ENCODE measurements at regions not wholly inside any gene's neighbourhood (a gene's known extent, or its start where the extent isn't known, plus 50 kb on each side); places are given as distances from the start of the nearest gene placed in this dataset.
"Not testable (repeated sequence)": the region's sequence is repeated elsewhere in the genome, so short reads cannot be mapped to it uniquely, and the experiment has no call there.

DNA sequence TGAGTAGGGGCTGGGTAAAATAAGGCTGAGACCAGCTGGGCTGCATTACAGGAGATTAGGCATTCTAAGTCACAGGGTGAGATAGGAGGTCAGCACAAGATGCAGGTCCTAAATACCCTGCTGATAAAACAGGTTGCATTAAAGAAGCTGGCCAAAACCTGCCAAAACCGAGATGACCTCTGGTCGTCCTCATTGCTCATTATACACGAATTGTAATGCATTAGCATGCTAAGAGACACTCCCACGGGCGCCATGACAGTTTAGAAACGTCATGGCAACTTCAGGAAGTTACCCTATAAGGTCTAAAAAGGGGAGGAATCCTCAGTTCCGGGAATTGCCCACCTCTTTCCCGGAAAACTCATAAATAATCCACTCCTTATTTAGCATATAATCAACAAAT is 132.2 kb downstream of the ARL4C start:
- Histone ChIP-seq H3K4me3 (ENCODE audit: low read length) (no peak overlapping the region), H3K9ac (ENCODE audit: low read length) (no peak overlapping the region), H3K27ac (ENCODE audit: low read depth, low read length) (no peak overlapping the region), H3K36me3 (ENCODE audit: control insufficient read depth, insufficient read depth, low read length) (no peaks in the 10 kb centered on the region), H3K27me3 (ENCODE audit: control insufficient read depth, insufficient read depth, low read length) (no peaks in the 10 kb centered on the region), H3K4me1 (ENCODE audit: control insufficient read depth, insufficient read depth, low read length) (no peaks in the 10 kb centered on the region)

DNA sequence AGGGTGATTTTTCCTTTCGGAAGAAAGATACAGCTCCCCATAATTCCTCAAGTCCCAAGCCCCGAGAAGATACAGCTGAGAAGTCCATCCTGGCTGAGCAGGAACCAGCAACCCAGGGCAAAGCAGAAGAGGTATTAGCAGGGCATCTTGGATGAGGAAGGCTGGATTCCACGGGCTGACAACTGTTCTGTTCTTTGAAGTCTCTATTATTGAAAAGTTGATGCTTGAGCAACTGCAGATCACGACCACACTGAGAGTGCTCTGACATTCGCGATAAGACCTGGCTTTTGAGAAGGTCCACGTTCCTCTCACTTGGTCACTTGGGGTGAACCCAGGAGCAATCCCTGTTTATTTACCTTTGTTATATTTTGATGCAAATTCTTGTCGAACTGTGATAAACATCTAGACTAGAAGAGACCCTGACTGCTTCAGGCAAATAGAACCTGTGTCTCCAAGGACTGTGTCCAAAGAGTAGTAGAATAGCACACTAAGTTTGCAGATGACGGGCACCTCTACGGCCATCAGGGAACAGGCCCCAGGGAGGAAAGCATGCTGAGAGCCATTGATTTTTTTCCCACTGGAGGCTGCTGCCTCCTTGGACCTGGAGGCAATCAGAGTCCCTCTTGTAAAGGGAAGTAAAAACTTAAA is 133.1 kb downstream of the ARL4C start:
- no peak overlapping the region for H3K4me3 ChIP-seq (ENCODE audit: low read length)
- H3K27ac ChIP-seq (ENCODE audit: low read depth, low read length) = no peak overlapping the region
- no peaks in the 10 kb centered on the region for H3K4me1 ChIP-seq (ENCODE audit: control insufficient read depth, insufficient read depth, low read length)
- H3K36me3 ChIP-seq (ENCODE audit: control insufficient read depth, insufficient read depth, low read length) = no peaks in the 10 kb centered on the region
- no peaks in the 10 kb centered on the region for H3K27me3 ChIP-seq (ENCODE audit: control insufficient read depth, insufficient read depth, low read length)
- H3K9ac ChIP-seq (ENCODE audit: low read length) = no peak overlapping the region

DNA sequence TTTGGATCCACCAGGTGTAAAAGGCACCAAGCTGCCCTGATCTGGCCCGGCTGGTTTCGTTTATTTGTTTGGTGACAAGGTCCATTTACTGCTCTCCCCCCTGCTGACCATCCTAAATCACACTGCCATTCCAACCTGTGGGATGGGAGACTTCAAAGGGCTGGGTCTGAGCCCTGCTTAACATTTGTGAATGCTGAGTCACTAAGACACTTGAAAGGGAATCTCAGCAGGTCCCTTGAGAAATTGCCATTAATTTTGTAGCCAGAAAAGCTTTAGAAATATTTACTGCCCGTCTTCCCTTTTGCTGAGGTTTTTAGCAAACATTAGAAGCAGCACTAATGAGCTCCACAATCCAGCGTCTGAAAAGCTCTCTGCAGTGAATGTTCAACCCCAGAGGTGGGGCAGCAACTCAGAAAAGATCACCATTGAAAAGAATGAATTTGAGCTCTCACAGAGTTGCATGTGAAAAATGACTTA is 133.8 kb downstream of the ARL4C start:
- no peak overlapping the region for H3K27ac ChIP-seq (ENCODE audit: low read depth, low read length)

GRCh38 chr2:234360313-234360975 is 136.4 kb downstream of the ARL4C start:
- not testable (repeated sequence) for H3K27me3 ChIP-seq (ENCODE audit: control insufficient read depth, insufficient read depth, low read length); H3K4me1 ChIP-seq (ENCODE audit: control insufficient read depth, insufficient read depth, low read length); H3K36me3 ChIP-seq (ENCODE audit: control insufficient read depth, insufficient read depth, low read length); H3K4me3 ChIP-seq (ENCODE audit: low read length); H3K27ac ChIP-seq (ENCODE audit: low read depth, low read length); H3K9ac ChIP-seq (ENCODE audit: low read length)

More for the DNA sequence above, 133.8 kb downstream of the ARL4C start:
- no peaks in the 10 kb centered on the region for H3K4me1 ChIP-seq (ENCODE audit: control insufficient read depth, insufficient read depth, low read length)
- no peaks in the 10 kb centered on the region for H3K27me3 ChIP-seq (ENCODE audit: control insufficient read depth, insufficient read depth, low read length)
- no peaks in the 10 kb centered on the region for H3K36me3 ChIP-seq (ENCODE audit: control insufficient read depth, insufficient read depth, low read length)
- no peak overlapping the region for H3K9ac ChIP-seq (ENCODE audit: low read length)
- H3K4me3 ChIP-seq (ENCODE audit: low read length) = no peak overlapping the region

- H3K9ac ChIP-seq (ENCODE audit: low read length) = no peak overlapping the region
- H3K36me3 ChIP-seq (ENCODE audit: control insufficient read depth, insufficient read depth, low read length) = no peaks in the 10 kb centered on the region
- H3K27me3 ChIP-seq (ENCODE audit: control insufficient read depth, insufficient read depth, low read length) = no peaks in the 10 kb centered on the region
- H3K27ac ChIP-seq (ENCODE audit: low read depth, low read length) = no peak overlapping the region
- H3K4me3 ChIP-seq (ENCODE audit: low read length) = no peak overlapping the region
- H3K4me1 ChIP-seq (ENCODE audit: control insufficient read depth, insufficient read depth, low read length) = no peaks in the 10 kb centered on the region
Measured at GRCh38 chr2:234357666-234358065, 139.2 kb downstream of the ARL4C start.

GRCh38 chr2:234355808-234356365 is 141.0 kb downstream of the ARL4C start:
- H3K27ac ChIP-seq (ENCODE audit: low read depth, low read length) = no peak overlapping the region
- no peaks in the 10 kb centered on the region for H3K27me3 ChIP-seq (ENCODE audit: control insufficient read depth, insufficient read depth, low read length)
- H3K9ac ChIP-seq (ENCODE audit: low read length) = no peak overlapping the region

GRCh38 chr2:234355021-234355720 is 141.7 kb downstream of the ARL4C start:
- no peak overlapping the region for H3K4me3 ChIP-seq (ENCODE audit: low read length)
- H3K9ac ChIP-seq (ENCODE audit: low read length) = no peak overlapping the region
- no peak overlapping the region for H3K27ac ChIP-seq (ENCODE audit: low read depth, low read length)
- H3K36me3 ChIP-seq (ENCODE audit: control insufficient read depth, insufficient read depth, low read length) = no peaks in the 10 kb centered on the region
- H3K4me1 ChIP-seq (ENCODE audit: control insufficient read depth, insufficient read depth, low read length) = no peaks in the 10 kb centered on the region
- no peaks in the 10 kb centered on the region for H3K27me3 ChIP-seq (ENCODE audit: control insufficient read depth, insufficient read depth, low read length)

More at GRCh38 chr2:234355808-234356365, 141.0 kb downstream of the ARL4C start:
- Histone ChIP-seq H3K36me3 (ENCODE audit: control insufficient read depth, insufficient read depth, low read length) (no peaks in the 10 kb centered on the region), H3K4me3 (ENCODE audit: low read length) (no peak overlapping the region), H3K4me1 (ENCODE audit: control insufficient read depth, insufficient read depth, low read length) (no peaks in the 10 kb centered on the region)

DNA sequence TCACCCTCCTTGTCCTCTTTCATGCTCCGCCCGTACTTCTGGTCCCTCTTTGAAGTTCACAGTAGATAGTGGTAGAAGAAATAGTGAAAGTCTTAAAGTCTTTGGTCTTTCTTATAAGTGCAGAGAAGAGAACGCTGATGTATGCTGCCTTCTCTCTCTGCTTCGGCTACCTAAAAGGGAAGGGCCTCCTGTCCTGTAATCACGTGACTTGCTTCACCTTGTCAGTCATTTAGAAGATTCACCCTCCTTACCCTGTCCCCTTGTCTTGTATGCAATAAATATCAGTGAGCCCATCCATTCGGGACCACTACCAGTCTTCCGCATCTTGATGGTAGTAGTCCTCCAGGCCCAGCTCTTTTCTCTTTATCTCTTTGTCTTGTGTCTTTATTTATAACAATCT is 144.6 kb downstream of the ARL4C start:
- Histone ChIP-seq H3K36me3 (ENCODE audit: control insufficient read depth, insufficient read depth, low read length) (no peaks in the 10 kb centered on the region), H3K4me3 (ENCODE audit: low read length) (no peak overlapping the region), H3K27ac (ENCODE audit: low read depth, low read length) (no peak overlapping the region), H3K9ac (ENCODE audit: low read length) (no peak overlapping the region), H3K27me3 (ENCODE audit: control insufficient read depth, insufficient read depth, low read length) (no peaks in the 10 kb centered on the region), H3K4me1 (ENCODE audit: control insufficient read depth, insufficient read depth, low read length) (no peaks in the 10 kb centered on the region)

- not testable (repeated sequence) for H3K4me1 ChIP-seq (ENCODE audit: control insufficient read depth, insufficient read depth, low read length); H3K4me3 ChIP-seq (ENCODE audit: low read length); H3K27me3 ChIP-seq (ENCODE audit: control insufficient read depth, insufficient read depth, low read length); H3K27ac ChIP-seq (ENCODE audit: low read depth, low read length); H3K9ac ChIP-seq (ENCODE audit: low read length); H3K36me3 ChIP-seq (ENCODE audit: control insufficient read depth, insufficient read depth, low read length)
Measured at GRCh38 chr2:234351866-234352265, 145.0 kb downstream of the ARL4C start.

GRCh38 chr2:234348081-234348480 is 148.8 kb downstream of the ARL4C start:
- Histone ChIP-seq H3K9ac (ENCODE audit: low read length) (no peak overlapping the region), H3K27ac (ENCODE audit: low read depth, low read length) (no peak overlapping the region), H3K36me3 (ENCODE audit: control insufficient read depth, insufficient read depth, low read length) (no peaks in the 10 kb centered on the region), H3K4me3 (ENCODE audit: low read length) (no peak overlapping the region), H3K4me1 (ENCODE audit: control insufficient read depth, insufficient read depth, low read length) (no peaks in the 10 kb centered on the region), H3K27me3 (ENCODE audit: control insufficient read depth, insufficient read depth, low read length) (no peaks in the 10 kb centered on the region)

GRCh38 chr2:234345921-234346320 is 151.0 kb downstream of the ARL4C start:
- H3K9ac ChIP-seq (ENCODE audit: low read length) = no peak overlapping the region
- no peaks in the 10 kb centered on the region for H3K36me3 ChIP-seq (ENCODE audit: control insufficient read depth, insufficient read depth, low read length)
- H3K27ac ChIP-seq (ENCODE audit: low read depth, low read length) = no peak overlapping the region
- no peaks in the 10 kb centered on the region for H3K4me1 ChIP-seq (ENCODE audit: control insufficient read depth, insufficient read depth, low read length)
- no peaks in the 10 kb centered on the region for H3K27me3 ChIP-seq (ENCODE audit: control insufficient read depth, insufficient read depth, low read length)
- H3K4me3 ChIP-seq (ENCODE audit: low read length) = no peak overlapping the region

- no peaks in the 10 kb centered on the region for H3K27me3 ChIP-seq (ENCODE audit: control insufficient read depth, insufficient read depth, low read length)
- no peak overlapping the region for H3K9ac ChIP-seq (ENCODE audit: low read length)
- H3K36me3 ChIP-seq (ENCODE audit: control insufficient read depth, insufficient read depth, low read length) = no peaks in the 10 kb centered on the region
- no peaks in the 10 kb centered on the region for H3K4me1 ChIP-seq (ENCODE audit: control insufficient read depth, insufficient read depth, low read length)
- no peak overlapping the region for H3K4me3 ChIP-seq (ENCODE audit: low read length)
- H3K27ac ChIP-seq (ENCODE audit: low read depth, low read length) = no peak overlapping the region
Measured at GRCh38 chr2:234344012-234344411, 152.9 kb downstream of the ARL4C start.
